ENCODE measurements at regions not wholly inside any gene's neighbourhood (a gene's known extent, or its start where the extent isn't known, plus 50 kb on each side); places are given as distances from the start of the nearest gene placed in this dataset.

GRCh38 chr4:4605849-4606248, 64.0 kb upstream of the STX18 start:
- H3K4me3 ChIP-seq (replicated peaks; ENCODE audit: low read depth, low read length): no peak overlapping the region
- no peaks in the 10 kb centered on the region for H3K27me3 ChIP-seq (replicated peaks; ENCODE audit: control insufficient read depth, insufficient read depth, low read length)
- H3K36me3 ChIP-seq (ENCODE audit: control insufficient read depth, insufficient read depth, low read length): no peaks in the 10 kb centered on the region
- no peak for TF ChIP-seq CTCF (IDR thresholded peaks at IDR 0.05; ENCODE audit: insufficient read depth, low read length, poor library complexity, severe bottlenecking)
- DNase-seq (ENCODE audit: extremely low read depth, insufficient read length): no peak

GRCh38 chr4:4603592-4603991, 61.7 kb upstream of the STX18 start:
- TF ChIP-seq CTCF (IDR thresholded peaks at IDR 0.05; ENCODE audit: insufficient read depth, low read length, poor library complexity, severe bottlenecking): no peak
- no peak overlapping the region for H3K4me3 ChIP-seq (replicated peaks; ENCODE audit: low read depth, low read length)
- no peak for DNase-seq (ENCODE audit: extremely low read depth, insufficient read length)
- H3K27me3 ChIP-seq (replicated peaks; ENCODE audit: control insufficient read depth, insufficient read depth, low read length): no peaks in the 10 kb centered on the region
- H3K36me3 ChIP-seq (ENCODE audit: control insufficient read depth, insufficient read depth, low read length): no peaks in the 10 kb centered on the region

- DNase-seq (ENCODE audit: extremely low read depth, insufficient read length): no peak
- H3K4me3 ChIP-seq (replicated peaks; ENCODE audit: low read depth, low read length): no peak overlapping the region
- TF ChIP-seq CTCF (IDR thresholded peaks at IDR 0.05; ENCODE audit: insufficient read depth, low read length, poor library complexity, severe bottlenecking): no peak
- no peaks in the 10 kb centered on the region for H3K27me3 ChIP-seq (replicated peaks; ENCODE audit: control insufficient read depth, insufficient read depth, low read length)
- H3K36me3 ChIP-seq (ENCODE audit: control insufficient read depth, insufficient read depth, low read length): no peaks in the 10 kb centered on the region
Observed at GRCh38 chr4:4603067-4603466, 61.2 kb upstream of the STX18 start.

GRCh38 chr4:4602468-4602867, 60.6 kb upstream of the STX18 start:
- Histone ChIP-seq H3K27me3 (replicated peaks; ENCODE audit: control insufficient read depth, insufficient read depth, low read length) (no peaks in the 10 kb centered on the region), H3K4me3 (replicated peaks; ENCODE audit: low read depth, low read length) (no peak overlapping the region), H3K36me3 (ENCODE audit: control insufficient read depth, insufficient read depth, low read length) (no peaks in the 10 kb centered on the region)
- no peak for TF ChIP-seq CTCF (IDR thresholded peaks at IDR 0.05; ENCODE audit: insufficient read depth, low read length, poor library complexity, severe bottlenecking)
- DNase-seq (ENCODE audit: extremely low read depth, insufficient read length): no peak

GRCh38 chr4:4601803-4602369, 60.0 kb upstream of the STX18 start:
- H3K27me3 ChIP-seq (replicated peaks; ENCODE audit: control insufficient read depth, insufficient read depth, low read length): no peaks in the 10 kb centered on the region
- H3K36me3 ChIP-seq (ENCODE audit: control insufficient read depth, insufficient read depth, low read length): no peaks in the 10 kb centered on the region
- no peak for DNase-seq (ENCODE audit: extremely low read depth, insufficient read length)
- TF ChIP-seq CTCF (IDR thresholded peaks at IDR 0.05; ENCODE audit: insufficient read depth, low read length, poor library complexity, severe bottlenecking): no peak
- no peak overlapping the region for H3K4me3 ChIP-seq (replicated peaks; ENCODE audit: low read depth, low read length)

Data from GM06990 (cell line).